T1000 (cell line): ENCODE measurements at regions not wholly inside any gene's neighbourhood (a gene's known extent, or its start where the extent isn't known, plus 50 kb on each side); places are given as distances from the start of the nearest gene placed in this dataset.

ENCODE experiments used
- DNase-seq: peaks from one replicate; lab custom pipeline; 2025; ENCODE audit warnings: mixed read lengths; lab: John Stamatoyannopoulos, UW

GRCh38 chr6:105814745-105815536 lies 271.2 kb upstream of the PRDM1 start:
- DNase-seq, result no peak

GRCh38 chr6:105810922-105811482 lies 275.1 kb upstream of the PRDM1 start:
- no peak for DNase-seq

- DNase-seq, result peak; percentile 59
Measured at GRCh38 chr6:105810105-105810921, 275.8 kb upstream of the PRDM1 start.

GRCh38 chr6:105808571-105808970 lies 277.6 kb upstream of the PRDM1 start:
- no peak for DNase-seq

- DNase-seq, result no peak
Measured at GRCh38 chr6:105807905-105808304, 278.2 kb upstream of the PRDM1 start.

- no peak for DNase-seq
Measured at GRCh38 chr6:105806486-105806920, 279.6 kb upstream of the PRDM1 start.

- no peak for DNase-seq
Measured at GRCh38 chr6:105805501-105806023, 280.6 kb upstream of the PRDM1 start.

- no peak for DNase-seq
Measured at GRCh38 chr6:105804424-105804823, 281.7 kb upstream of the PRDM1 start.

- no peak for DNase-seq
Measured at GRCh38 chr6:105804000-105804399, 282.1 kb upstream of the PRDM1 start.

- DNase-seq, result no peak
Measured at GRCh38 chr6:105803442-105803841, 282.7 kb upstream of the PRDM1 start.

GRCh38 chr6:105802703-105803102 lies 283.4 kb upstream of the PRDM1 start:
- no peak for DNase-seq

- no peak for DNase-seq
Measured at GRCh38 chr6:105800871-105801270, 285.3 kb upstream of the PRDM1 start.

- no peak for DNase-seq
Measured at GRCh38 chr6:105800398-105800797, 285.7 kb upstream of the PRDM1 start.

- no peak for DNase-seq
Measured at GRCh38 chr6:105799056-105799455, 287.1 kb upstream of the PRDM1 start.

GRCh38 chr6:105797983-105798453 lies 288.1 kb upstream of the PRDM1 start:
- DNase-seq, result peak; percentile 36

GRCh38 chr6:105797286-105797979 lies 288.7 kb upstream of the PRDM1 start:
- DNase-seq, result no peak

GRCh38 chr6:105795913-105796517 lies 290.1 kb upstream of the PRDM1 start:
- DNase-seq, result no peak

GRCh38 chr6:105795366-105795765 lies 290.8 kb upstream of the PRDM1 start:
- no peak for DNase-seq

GRCh38 chr6:105794870-105795269 lies 291.3 kb upstream of the PRDM1 start:
- no peak for DNase-seq

GRCh38 chr6:105794239-105794638 lies 291.9 kb upstream of the PRDM1 start:
- no peak for DNase-seq

GRCh38 chr6:105793130-105793529 lies 293.0 kb upstream of the PRDM1 start:
- DNase-seq, result no peak
